ENCODE measurements at regions not wholly inside any gene's neighbourhood (a gene's known extent, or its start where the extent isn't known, plus 50 kb on each side); places are given as distances from the start of the nearest gene placed in this dataset.

GRCh38 chr17:444879-445454 lies 92.4 kb upstream of the RPH3AL start:
- no peak for TF ChIP-seq CTCF (IDR thresholded peaks at IDR 0.05)
- TF ChIP-seq POLR2A (IDR thresholded peaks at IDR 0.05): no peak

All from body of pancreas (tissue), 4 donors.